HG03095 (cell line): ENCODE measurements at regions not wholly inside any gene's neighbourhood (a gene's known extent, or its start where the extent isn't known, plus 50 kb on each side); places are given as distances from the start of the nearest gene placed in this dataset.
"Not testable (repeated sequence)": the region's sequence is repeated elsewhere in the genome, so short reads cannot be mapped to it uniquely, and the experiment has no call there.

Source experiments
- ATAC-seq: cut with Tn5 transposase; IDR thresholded peaks from one replicate; pipeline ENCODE4 v1.9.1; 2021; ENCODE audit warnings: moderate library complexity; ENCODE audit not compliant: unreplicated experiment

- ATAC-seq: not testable (repeated sequence)
These were observed 188.2 kb upstream of the PLGLB2 start for GRCh38 chr2:87559735-87560134.

- not testable (repeated sequence) for ATAC-seq
These were observed 182.8 kb upstream of the PLGLB2 start for GRCh38 chr2:87565116-87565515.

- ATAC-seq: not testable (repeated sequence)
These were observed 181.4 kb upstream of the PLGLB2 start for GRCh38 chr2:87566531-87566930.

- not testable (repeated sequence) for ATAC-seq
These were observed 180.8 kb upstream of the PLGLB2 start for GRCh38 chr2:87567093-87567492.

GRCh38 chr2:87567912-87568311, 180.0 kb upstream of the PLGLB2 start:
- ATAC-seq: not testable (repeated sequence)

- ATAC-seq: not testable (repeated sequence)
These were observed 179.2 kb upstream of the PLGLB2 start for GRCh38 chr2:87568554-87569278.

GRCh38 chr2:87569689-87570397, 178.0 kb upstream of the PLGLB2 start:
- ATAC-seq: not testable (repeated sequence)

GRCh38 chr2:87571889-87572465, 175.9 kb upstream of the PLGLB2 start:
- not testable (repeated sequence) for ATAC-seq

GRCh38 chr2:87572906-87573305, 175.0 kb upstream of the PLGLB2 start:
- not testable (repeated sequence) for ATAC-seq

- ATAC-seq: not testable (repeated sequence)
These were observed 174.3 kb upstream of the PLGLB2 start for GRCh38 chr2:87573386-87574192.

- ATAC-seq: not testable (repeated sequence)
These were observed 173.4 kb upstream of the PLGLB2 start for GRCh38 chr2:87574193-87575119.

GRCh38 chr2:87575138-87575537, 172.7 kb upstream of the PLGLB2 start:
- not testable (repeated sequence) for ATAC-seq

- not testable (repeated sequence) for ATAC-seq
These were observed 170.5 kb upstream of the PLGLB2 start for GRCh38 chr2:87577358-87577757.

GRCh38 chr2:87582152-87582551, 165.7 kb upstream of the PLGLB2 start:
- ATAC-seq: not testable (repeated sequence)

GRCh38 chr2:87582579-87582978, 165.3 kb upstream of the PLGLB2 start:
- not testable (repeated sequence) for ATAC-seq

GRCh38 chr2:87583370-87583769, 164.5 kb upstream of the PLGLB2 start:
- not testable (repeated sequence) for ATAC-seq

- ATAC-seq: not testable (repeated sequence)
These were observed 164.1 kb upstream of the PLGLB2 start for GRCh38 chr2:87583803-87584202.

GRCh38 chr2:87584268-87584906, 163.5 kb upstream of the PLGLB2 start:
- not testable (repeated sequence) for ATAC-seq

- not testable (repeated sequence) for ATAC-seq
These were observed 160.0 kb upstream of the PLGLB2 start for GRCh38 chr2:87587934-87588333.
